ENCODE measurements at regions not wholly inside any gene's neighbourhood (a gene's known extent, or its start where the extent isn't known, plus 50 kb on each side); places are given as distances from the start of the nearest gene placed in this dataset.

- TF ChIP-seq, protein P1, sequence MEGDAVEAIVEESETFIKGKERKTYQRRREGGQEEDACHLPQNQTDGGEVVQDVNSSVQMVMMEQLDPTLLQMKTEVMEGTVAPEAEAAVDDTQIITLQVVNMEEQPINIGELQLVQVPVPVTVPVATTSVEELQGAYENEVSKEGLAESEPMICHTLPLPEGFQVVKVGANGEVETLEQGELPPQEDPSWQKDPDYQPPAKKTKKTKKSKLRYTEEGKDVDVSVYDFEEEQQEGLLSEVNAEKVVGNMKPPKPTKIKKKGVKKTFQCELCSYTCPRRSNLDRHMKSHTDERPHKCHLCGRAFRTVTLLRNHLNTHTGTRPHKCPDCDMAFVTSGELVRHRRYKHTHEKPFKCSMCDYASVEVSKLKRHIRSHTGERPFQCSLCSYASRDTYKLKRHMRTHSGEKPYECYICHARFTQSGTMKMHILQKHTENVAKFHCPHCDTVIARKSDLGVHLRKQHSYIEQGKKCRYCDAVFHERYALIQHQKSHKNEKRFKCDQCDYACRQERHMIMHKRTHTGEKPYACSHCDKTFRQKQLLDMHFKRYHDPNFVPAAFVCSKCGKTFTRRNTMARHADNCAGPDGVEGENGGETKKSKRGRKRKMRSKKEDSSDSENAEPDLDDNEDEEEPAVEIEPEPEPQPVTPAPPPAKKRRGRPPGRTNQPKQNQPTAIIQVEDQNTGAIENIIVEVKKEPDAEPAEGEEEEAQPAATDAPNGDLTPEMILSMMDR (IDR thresholded peaks at IDR 0.05), result no peak
- no peak for TF ChIP-seq POLR2A (IDR thresholded peaks at IDR 0.05)
Measured at GRCh38 chr1:37281354-37281753, 193.0 kb upstream of the ZC3H12A start.

Data from body of pancreas (tissue), 4 donors.